HG02642 (cell line): ENCODE measurements at regions not wholly inside any gene's neighbourhood (a gene's known extent, or its start where the extent isn't known, plus 50 kb on each side); places are given as distances from the start of the nearest gene placed in this dataset.
"Not testable (repeated sequence)": the region's sequence is repeated elsewhere in the genome, so short reads cannot be mapped to it uniquely, and the experiment has no call there.

Experiments
- ATAC-seq: cut with Tn5 transposase; IDR thresholded peaks from one replicate; pipeline ENCODE4 v1.9.1; 2021; ENCODE audit warnings: mild to moderate bottlenecking; ENCODE audit not compliant: unreplicated experiment, poor library complexity

DNA sequence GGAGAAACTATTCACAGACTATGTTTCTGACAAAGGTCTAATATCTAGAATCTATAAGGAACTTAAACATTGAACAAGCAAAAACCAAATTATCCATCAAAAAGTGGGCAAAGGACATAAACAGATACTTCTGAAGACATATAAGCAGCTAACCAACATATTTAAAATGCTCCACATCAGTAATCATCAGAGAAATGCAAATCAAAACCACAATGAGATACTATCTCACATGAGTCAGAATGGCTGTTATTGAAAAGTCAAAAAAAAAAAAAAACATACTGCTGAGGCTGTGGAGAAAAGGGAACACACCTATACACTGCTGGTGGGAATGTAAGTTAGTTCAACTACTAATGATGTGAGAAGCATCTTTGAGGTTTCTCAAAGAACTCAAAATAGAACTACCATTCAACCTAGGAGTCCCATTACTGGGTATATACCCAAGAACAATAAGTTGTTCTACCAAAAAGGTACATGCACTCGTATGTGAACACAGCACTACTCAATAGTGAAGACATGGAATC, 220.4 kb upstream of the TFPI start:
- no peak for ATAC-seq

DNA sequence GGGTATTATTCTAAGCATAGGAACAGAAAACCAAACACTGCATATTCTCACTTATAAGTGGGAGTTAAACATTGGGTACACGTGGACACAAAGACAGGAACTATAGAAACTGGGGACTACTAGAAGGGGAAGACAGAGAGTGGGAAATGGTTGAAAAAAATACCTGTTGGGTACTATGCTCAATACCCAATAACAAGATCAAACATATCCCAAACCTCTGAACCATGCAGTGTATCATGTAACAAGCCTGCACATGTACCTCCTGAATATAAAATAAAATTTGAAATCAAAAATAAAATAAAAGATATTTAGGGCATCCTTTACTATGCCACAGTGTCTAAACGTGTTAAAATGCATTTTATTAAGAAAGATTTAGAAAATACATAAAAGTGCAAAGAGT, 221.0 kb upstream of the TFPI start:
- no peak for ATAC-seq

DNA sequence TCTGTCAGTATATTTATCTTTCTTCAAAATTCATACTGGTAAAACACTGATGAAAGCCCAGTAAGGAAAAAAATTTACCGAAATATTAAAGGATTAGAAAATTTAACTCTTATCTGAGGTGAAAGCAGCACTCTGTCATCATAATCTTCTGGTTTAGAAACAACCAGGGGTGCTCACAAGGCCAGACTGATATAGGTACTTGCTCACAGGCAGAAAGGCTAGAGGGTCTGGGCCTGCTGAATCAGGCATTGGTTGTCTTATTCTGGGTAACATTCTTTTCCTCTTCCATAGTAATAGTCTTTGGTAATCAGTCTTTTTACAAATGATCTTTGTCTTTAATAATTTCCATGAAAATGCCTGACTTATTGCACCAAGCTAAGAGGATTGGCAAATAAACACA, 221.4 kb upstream of the TFPI start:
- ATAC-seq, result no peak

DNA sequence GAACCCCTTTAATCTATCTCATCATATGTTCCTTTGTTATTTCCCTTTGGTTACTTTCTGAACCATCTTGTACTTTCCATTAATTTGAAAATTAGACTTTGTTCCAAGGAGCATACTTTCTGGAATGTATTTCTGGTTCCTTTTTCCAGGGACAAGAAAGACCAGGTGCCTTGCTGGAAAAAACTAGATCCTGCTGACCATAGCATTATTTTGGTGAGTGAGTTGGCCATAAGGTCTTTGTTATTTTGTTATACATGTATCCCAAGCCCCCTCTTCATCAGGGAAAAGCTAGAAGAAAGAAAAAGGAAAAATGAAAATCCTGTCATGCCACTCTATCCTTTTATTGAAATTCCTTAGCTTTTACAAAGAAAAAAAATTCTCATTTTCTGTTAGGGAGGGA, 228.1 kb upstream of the TFPI start:
- no peak for ATAC-seq

- ATAC-seq, result no peak
Measured at GRCh38 chr2:187783446-187783845, 229.2 kb upstream of the TFPI start.

DNA sequence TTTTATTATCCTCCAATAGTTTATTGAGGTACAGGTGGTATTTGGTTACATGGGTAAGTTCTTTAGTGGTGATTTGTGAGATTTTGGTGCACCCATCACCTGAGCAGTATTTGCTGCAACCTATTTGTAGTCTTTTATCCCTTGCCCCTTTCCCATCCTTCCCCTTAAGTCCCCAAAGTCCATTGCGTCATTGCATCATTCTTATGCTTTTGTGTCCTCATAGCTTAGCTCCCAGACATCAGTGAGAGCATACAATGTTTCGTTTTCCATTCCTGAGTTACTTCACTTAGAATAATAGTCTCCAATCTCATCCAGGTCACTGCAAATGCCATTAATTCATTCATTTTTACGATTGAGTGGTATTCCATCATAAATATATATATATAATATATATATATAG, 229.9 kb upstream of the TFPI start:
- not testable (repeated sequence) for ATAC-seq

DNA sequence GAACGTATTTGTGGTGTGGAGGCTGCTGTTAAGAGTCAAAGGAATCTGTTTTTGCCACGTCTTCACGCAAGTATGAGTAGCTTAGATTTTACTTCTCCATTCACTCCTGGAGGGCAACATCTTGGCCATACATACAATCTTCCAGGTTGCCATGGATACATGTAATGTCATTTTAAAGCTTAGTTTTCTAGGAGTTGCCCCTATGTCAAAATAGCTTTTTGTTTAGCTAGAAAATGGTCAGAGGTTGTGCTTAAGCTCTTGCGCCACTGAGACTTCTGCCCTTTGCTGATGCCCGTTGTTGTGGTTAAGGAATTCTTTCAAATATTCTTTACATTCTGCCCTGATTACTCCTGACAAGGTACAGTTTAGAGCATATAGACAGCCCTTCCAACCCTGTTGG, 245.4 kb upstream of the TFPI start:
- no peak for ATAC-seq

- ATAC-seq, result no peak
Measured at GRCh38 chr2:187803816-187804215, 249.6 kb upstream of the TFPI start.

GRCh38 chr2:187815113-187815512, 260.9 kb upstream of the TFPI start:
- no peak for ATAC-seq

GRCh38 chr2:187819624-187820023, 265.4 kb upstream of the TFPI start:
- ATAC-seq, result no peak

- ATAC-seq, result no peak
Measured at GRCh38 chr2:187825108-187825507, 270.9 kb upstream of the TFPI start.

DNA sequence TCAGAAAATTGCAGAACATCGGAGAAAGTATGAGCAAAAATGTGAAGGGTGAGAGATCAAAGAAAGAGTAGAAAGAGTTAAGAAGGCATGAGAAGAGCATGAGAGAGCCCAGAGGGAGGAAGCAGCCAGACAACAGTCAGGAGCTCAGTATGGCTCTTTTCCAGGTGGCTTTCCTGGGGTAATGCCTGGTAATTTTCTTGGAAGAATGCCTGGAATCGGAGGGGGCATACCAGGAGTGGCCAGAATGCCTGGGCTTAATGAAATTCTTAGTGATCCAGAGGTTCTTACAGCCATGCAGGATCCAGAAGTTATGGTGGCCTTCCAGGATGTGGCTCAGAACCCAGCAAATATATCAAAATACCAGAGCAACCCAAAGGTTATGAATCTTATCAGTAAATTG, 271.8 kb upstream of the TFPI start:
- ATAC-seq, result no peak

DNA sequence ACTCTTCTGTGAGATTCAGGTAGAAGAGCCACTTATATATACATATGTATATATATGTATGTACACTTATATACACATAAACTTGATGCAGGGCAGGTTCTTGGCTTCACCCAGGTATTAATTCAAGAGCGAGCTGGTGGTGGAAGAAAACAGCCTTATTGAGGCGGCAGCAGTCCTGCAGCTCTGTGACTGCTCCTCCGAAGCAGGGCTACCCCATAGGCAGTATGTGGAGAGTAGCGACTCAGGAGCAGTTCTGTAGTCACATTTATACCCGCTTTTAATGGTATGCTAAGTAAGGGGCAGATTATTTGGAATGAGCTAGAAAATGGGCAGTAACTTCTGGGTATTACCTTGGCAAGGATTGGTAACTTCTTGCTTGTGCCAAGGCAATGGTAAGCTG, 280.6 kb upstream of the TFPI start:
- ATAC-seq, result no peak

GRCh38 chr2:187838690-187839089, 284.5 kb upstream of the TFPI start:
- no peak for ATAC-seq

GRCh38 chr2:187842315-187842714, 288.1 kb upstream of the TFPI start:
- no peak for ATAC-seq

DNA sequence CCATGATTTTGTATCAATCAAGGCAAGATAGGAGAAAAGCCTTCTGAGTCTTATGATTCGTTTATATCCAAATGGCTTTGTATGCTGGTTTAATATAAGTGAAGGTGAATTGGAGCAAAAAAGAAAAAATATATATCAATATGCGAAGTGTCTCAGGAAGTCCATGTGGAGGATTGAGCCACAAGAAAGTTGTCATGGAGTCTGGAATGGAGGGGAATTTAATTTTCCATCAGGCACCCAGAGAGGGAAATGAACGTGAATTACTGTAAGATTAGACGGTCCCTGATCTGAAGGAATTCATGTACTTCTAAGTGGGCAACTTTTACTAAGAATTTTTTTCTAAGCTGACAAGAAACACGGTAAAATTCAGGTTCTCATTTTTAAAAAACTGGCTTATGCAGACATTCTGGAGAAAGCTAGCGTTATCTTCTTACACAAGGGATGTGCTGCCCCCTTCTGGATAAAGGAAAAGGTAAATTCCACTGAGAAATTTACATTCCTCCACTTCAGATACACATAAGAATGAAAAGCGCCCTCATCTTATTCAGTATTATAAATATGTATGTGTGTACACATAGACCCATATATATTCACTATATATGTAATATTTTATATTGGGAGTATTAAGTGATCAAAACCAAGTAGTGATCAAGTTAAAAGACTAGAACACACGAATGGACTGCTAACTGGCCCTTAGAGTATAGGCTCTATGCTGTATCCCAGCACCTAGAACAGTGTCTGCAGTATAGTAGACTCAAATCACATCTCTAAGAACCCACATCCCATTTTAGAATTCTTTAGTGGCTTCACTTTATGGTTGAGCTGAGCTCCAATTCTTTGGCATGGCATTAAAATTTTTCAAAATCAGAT, 289.0 kb upstream of the TFPI start:
- peak; percentile 76 for ATAC-seq

DNA sequence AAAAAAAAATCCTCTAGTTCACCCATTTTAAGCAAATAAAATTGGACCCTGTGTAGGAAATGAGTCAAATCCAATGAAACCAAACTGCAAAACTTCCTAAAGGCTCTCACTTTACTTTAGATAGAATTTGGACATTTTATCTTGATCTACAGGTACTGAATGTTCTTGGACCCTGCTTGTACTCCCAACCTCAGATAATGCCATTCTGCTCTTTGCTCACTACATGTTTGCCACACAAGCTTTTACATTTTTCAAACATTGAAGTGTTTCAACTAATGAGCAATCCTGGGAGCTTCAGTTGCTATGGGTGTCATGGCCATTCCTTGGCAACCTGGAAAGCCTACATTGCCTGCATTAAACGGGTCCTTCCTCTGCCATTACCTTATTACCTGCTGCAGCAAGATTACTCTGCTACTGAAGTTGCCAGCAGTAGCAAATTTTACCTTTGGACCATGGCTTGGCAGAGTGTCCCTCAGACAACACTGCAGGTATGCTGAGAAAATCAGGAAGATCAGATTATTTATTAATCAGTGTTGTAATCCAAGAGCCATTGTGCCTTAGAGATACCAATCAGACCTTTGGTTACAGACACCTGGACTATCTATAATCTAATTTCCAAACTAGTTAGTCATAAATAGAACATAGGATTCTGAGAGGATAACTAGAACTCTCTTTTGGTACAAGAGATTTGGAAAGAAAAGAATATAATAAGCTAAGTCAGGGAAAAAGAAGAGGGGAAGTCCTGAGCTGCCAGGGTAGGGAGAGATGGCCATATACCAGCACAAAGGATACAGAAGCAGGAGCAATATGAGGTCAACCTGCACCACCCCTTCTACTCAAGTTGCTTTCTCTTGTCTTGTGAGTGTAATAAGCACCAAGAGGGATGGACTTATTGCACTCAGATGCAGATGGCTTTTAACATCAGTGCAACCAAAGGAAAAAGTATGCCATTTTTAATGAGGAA, 293.3 kb upstream of the TFPI start:
- ATAC-seq, result no peak

GRCh38 chr2:187851955-187852561, 297.8 kb upstream of the TFPI start:
- ATAC-seq, result no peak

GRCh38 chr2:187853381-187853791, 299.2 kb upstream of the TFPI start:
- ATAC-seq, result no peak

GRCh38 chr2:187854801-187855200, 300.6 kb upstream of the TFPI start:
- ATAC-seq, result no peak

GRCh38 chr2:187855689-187856088, 301.5 kb upstream of the TFPI start:
- no peak for ATAC-seq
